Stimulated activated CD8-positive, alpha-beta memory T cell treated with anti-CD3 and anti-CD28 coated beads, Interleukin-15, amount 100 ng/mL, for 24 hours (primary cell): ENCODE measurements at regions not wholly inside any gene's neighbourhood (a gene's known extent, or its start where the extent isn't known, plus 50 kb on each side); places are given as distances from the start of the nearest gene placed in this dataset.
"Not testable (repeated sequence)": the region's sequence is repeated elsewhere in the genome, so short reads cannot be mapped to it uniquely, and the experiment has no call there.

ENCODE experiments used
- DNase-seq: peaks from one replicate; pipeline ENCODE4 v3.0.0-alpha.2; 2020; ENCODE audit warnings: low read depth

DNA sequence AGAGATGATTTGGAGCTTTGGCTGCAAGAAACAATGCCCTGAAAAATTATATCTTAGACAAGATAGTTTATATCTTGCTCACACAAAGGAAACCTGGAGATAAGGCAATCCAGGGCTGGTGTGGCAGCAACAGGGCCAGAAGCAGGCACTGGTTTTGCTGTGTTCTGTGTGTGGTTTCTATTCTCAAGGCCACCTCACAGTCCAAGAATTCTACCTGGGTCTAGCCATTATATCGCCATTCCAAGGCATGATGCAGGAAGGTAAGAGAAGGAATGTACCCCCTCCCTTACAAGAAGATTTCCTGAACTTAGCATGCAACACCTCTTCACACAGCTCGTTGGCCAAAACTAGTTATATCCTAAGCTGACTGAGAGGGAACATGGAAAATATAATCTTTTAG is 74.5 kb upstream of the MEGF10 start:
- DNase-seq = no peak

DNA sequence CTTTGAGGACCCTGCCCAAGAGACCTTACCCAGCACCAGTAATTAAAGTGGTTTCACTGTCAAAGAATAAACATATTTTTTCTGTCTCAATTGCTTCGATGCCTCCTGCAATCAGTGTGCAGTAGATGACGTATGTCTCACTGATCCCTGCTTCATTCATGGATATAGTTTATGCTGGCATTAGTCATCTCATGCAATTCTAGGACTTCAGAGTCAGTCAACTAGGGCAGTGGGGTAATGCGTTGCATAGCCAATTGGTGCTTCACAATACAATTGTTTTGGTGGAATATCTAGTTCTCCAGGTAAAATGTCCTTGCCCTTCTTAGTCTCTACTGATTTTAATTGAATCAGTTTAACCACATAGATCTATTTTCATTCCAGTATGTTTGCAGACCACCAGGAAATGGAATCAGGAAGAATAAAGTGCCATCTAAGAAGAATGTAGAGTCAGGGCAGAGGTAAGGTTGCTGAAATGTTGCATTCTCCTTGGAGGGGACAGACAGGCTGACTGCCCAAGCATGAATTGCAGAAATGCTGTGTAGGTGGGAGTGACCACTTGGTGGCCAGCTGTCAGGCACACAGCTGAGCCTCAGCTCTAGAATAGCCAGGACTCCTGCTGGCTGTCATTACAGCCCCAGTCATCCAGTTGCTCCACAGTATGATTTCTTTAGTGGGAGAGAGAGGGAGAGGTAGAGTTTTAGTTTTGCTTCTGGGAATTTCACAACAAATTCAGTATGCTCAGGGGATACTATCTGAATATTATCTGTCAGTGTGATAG is 73.5 kb upstream of the MEGF10 start:
- no peak for DNase-seq

DNA sequence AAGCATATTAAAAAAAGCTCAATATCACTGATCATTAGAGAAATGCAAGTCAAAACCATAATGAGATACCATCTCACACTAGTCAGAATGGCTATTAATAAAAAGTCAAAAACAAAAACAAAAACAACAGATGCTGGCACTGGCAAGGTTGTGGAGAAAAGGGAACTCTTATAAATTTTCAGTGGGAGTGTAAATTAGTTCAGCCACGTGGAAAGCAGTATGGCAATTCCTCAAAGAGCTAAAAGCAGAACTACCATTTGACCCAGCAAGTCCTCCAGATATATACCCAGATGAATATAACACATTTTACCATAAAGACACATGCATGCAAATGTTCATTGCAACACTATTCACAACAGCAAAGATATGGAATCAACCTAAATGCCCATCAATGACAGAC is 68.7 kb upstream of the MEGF10 start:
- DNase-seq = not testable (repeated sequence)

DNA sequence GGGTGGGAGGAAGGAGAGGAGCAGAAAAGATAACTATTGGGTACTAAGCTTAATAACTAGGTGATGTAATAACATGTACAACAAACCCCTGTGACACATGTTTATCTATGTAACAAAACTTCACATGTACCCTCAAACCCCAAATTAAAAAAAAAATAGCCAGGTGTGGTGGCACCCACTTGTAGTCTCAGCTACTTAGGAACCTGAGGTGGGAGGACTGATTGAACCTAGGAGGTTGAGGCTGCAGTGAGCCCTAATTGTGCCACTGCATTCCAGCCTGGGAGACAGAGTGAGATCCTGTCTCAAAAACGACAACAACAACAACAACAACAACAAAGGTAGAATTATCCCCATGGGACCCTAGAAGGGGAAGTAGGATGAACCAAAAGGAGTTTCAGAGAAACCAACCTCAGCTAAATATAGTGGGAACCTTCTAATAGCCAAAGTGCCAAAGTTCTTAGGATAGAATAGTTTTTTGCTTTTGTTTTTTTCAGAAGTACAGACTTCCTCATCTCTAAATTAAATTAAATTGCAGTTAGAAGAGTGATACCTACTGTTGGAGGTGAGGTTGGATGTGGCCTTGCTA is 67.9 kb upstream of the MEGF10 start:
- not testable (repeated sequence) for DNase-seq

DNA sequence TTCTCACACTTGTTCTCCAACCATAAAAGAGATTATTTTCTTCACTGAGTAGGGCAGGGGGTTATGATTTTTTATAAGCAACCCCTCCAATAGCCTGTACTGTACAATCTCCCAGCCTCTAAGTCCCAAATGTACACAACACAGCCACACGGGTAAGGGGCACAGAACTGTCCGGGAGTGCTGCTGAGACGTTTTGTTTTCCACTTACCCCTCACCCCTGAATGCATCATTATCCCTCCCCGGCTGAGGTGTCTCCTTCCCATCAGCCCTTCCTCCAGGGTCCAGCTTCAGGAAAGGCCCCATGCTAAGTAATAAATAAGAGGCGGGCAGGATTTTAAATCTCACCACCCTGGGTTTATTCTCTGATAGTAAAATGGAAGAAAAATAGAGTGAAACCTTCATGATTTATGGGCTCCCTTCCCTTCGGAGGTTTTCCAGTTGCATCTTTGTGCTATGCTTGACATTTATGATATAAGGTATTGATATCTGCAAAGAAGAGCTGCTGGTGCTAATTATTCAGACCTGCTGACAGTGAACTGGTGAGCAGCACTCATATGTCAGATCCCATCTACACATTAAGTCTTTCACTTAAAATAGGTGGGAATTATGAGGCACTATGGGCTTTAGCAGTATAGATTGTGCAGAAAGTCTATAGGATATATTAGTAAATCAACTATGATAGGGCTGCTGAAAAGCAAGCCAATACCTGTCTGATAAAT is 67.2 kb upstream of the MEGF10 start:
- no peak for DNase-seq

DNA sequence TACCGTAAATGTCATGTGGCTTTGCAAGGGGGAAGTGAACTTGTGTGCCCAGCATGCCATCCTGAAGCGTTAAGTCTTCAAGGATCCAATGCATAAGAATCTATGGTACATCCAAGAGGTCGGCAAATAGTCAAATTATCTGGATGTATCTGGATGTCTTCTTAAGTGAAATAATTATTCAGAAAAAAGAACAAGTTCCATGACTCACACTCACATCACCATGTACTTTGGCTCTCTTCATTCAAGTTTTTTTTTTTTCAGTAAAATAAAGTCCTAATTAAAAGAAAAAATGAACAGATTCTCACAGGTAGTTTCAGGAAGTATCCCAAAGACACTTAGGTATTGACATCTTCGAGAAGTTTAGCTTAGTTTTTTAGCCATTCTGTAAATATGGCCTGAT is 62.7 kb upstream of the MEGF10 start:
- no peak for DNase-seq

DNA sequence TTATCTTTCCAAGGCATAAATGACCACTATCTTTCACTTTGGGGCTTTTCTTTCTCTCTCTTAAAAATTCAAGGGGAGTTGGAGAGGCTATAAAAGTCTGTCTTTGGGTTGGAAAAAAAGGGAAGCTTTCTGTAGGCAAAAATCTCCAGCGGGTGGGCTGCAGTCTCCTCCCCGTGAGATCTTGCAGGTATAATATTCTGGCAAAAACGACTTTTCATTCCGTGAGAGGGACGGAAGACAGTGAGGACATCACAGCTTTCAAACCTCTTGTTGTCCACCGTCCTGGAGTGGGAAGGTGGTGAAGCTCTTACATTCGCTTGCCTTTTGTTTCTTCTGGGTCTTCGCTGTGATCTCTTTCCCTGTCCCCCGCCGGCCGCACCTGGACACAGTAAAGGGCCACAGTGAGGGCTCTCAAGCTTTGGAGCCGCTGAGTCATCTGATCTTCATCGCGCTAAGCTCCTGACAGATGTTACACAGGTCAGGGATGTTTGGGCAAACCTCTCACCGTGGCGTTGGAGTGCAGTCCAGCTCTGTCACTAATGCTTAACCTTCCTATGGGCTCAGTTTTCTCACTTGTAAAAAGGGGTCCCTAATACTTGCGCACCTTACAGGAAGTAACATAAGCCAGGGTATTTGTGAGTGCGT is 61.9 kb upstream of the MEGF10 start:
- DNase-seq = no peak

DNA sequence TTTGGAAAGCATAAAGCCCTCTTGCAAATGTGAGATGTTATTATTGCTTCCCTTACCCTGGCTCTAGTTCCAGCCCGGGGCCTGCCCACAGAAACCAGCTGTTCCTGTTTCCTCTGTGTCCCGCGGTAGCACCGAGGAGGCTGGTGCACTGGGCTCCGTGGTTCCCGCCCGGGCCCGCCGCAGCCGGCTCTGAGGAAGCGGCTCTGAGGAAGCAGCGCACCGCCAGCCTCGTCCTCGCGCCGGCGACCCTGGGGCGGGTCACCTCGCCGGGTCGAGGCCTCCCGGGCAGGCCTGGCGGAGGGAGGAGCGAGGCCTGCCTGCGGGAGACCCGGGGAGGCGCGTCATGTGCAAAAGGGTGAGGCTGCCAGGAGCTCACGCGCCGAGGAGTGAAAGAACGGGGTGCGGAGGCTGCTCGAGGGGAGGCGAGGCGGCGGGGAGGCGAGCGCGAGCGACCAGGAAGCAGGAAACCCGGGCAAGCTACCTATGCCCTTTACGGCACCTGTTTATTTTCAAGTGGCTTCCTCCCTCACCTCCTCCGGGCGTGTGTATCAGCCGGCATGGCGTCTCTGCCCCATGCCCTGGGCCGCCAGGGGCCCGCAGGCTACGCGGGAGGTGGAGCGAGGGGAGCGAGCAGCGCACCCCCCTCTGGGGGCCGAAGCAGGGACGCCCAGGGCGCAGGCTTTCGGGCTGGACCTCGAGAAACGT is 61.3 kb upstream of the MEGF10 start:
- DNase-seq = peak; percentile 14

DNA sequence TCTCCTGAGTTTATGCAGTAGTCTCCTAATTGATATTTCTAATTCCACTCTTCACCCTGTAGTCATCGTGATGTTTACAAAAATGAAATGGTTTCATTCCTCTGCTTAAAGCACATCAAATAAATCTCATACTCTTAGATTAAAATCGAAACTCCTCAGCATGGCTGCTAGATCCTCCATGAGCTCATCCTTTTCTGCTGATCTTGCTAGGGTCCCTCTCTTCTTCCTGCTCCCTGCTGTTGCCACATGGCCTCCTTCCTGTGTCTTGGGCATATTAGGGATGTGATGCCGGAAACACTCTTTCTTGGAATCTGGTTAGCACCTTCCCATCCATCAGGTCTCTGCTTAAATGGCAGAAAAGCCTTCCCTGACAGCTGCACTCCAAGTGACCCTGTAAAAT is 59.5 kb upstream of the MEGF10 start:
- DNase-seq = no peak

DNA sequence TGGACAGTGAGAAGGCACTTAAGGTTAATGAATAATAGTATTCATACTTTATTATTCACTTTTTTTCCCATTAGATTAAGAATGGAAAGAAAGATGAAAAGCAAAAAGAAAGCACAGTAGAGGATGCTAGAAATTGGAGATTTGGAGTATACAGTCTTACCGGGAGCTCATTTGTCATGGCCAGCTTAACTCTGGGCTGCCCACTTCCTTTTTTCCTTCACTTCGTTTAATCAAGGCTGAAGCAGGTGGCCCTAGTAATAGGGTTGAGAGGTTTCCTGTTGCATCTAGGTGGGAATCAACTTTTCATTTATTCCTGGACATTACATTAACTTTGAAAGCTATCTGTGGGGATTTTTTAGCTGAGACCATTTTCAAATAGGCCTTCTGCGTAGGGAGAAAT is 57.0 kb upstream of the MEGF10 start:
- DNase-seq = no peak

DNA sequence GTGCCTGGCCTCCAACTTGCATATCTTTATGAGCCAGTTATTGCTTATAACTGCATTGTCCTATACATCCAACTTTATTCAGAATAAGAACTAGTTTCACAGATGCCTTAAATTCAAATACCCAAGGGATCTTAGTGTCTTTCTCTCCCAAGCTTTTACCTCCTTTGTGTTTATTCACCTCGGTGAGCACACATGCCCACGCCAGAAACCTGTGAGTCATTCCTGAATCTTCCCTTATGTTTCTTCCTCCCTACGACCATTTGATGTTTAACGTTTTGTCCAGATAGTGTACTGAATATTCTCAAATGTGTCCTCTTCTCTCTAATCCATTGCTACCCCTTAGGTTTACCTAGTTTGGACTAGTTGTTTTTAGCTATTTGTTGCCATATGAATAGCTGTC is 55.5 kb upstream of the MEGF10 start:
- DNase-seq = no peak

DNA sequence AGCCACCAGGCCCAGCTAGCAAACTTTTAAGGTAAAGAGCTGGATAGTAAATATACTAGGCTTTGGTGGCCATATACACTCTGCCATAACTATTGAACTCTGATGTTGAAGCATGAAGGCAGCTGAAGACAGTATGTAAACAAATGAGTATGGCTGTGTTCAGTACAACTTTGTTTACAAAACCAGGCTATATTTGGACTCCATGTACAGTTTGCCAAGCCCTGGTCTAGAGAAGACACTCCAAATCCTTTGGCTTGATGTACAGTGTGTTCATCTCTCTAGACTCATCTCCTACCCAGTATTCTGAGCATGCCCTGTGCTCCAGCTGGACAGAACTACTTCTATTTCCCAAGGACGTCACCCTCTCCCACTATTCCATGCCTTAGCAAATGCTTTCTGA is 54.3 kb upstream of the MEGF10 start:
- DNase-seq = no peak
